Myocyte (in vitro differentiated cells): ENCODE measurements at regions not wholly inside any gene's neighbourhood (a gene's known extent, or its start where the extent isn't known, plus 50 kb on each side); places are given as distances from the start of the nearest gene placed in this dataset.
"Not testable (repeated sequence)": the region's sequence is repeated elsewhere in the genome, so short reads cannot be mapped to it uniquely, and the experiment has no call there.

Experiments used
- DNase-seq: peaks from one replicate; pipeline ENCODE4 v3.0.0-alpha.2; 2012; ENCODE audit warnings: low read depth

GRCh38 chr6:142633317-142633716 lies 311.7 kb downstream of the HIVEP2 start:
- no peak for DNase-seq

GRCh38 chr6:142635130-142635529 lies 309.8 kb downstream of the HIVEP2 start:
- no peak for DNase-seq

GRCh38 chr6:142637624-142638351 lies 307.2 kb downstream of the HIVEP2 start:
- no peak for DNase-seq

- DNase-seq: no peak
These were observed 302.3 kb downstream of the HIVEP2 start for GRCh38 chr6:142642651-142643050.

GRCh38 chr6:142644866-142645265 lies 300.1 kb downstream of the HIVEP2 start:
- DNase-seq: no peak

GRCh38 chr6:142645663-142646062 lies 299.3 kb downstream of the HIVEP2 start:
- no peak for DNase-seq

- no peak for DNase-seq
These were observed 297.4 kb downstream of the HIVEP2 start for GRCh38 chr6:142647449-142648035.

GRCh38 chr6:142648036-142648451 lies 296.9 kb downstream of the HIVEP2 start:
- no peak for DNase-seq

- no peak for DNase-seq
These were observed 296.4 kb downstream of the HIVEP2 start for GRCh38 chr6:142648526-142648925.

- DNase-seq: not testable (repeated sequence)
These were observed 295.3 kb downstream of the HIVEP2 start for GRCh38 chr6:142649438-142650234.

- DNase-seq: no peak
These were observed 293.6 kb downstream of the HIVEP2 start for GRCh38 chr6:142651384-142651783.

- no peak for DNase-seq
These were observed 291.1 kb downstream of the HIVEP2 start for GRCh38 chr6:142653710-142654420.

- DNase-seq: no peak
These were observed 285.3 kb downstream of the HIVEP2 start for GRCh38 chr6:142659661-142660060.

- DNase-seq: no peak
These were observed 279.6 kb downstream of the HIVEP2 start for GRCh38 chr6:142665393-142665792.

GRCh38 chr6:142666599-142667185 lies 278.3 kb downstream of the HIVEP2 start:
- DNase-seq: no peak

- no peak for DNase-seq
These were observed 275.3 kb downstream of the HIVEP2 start for GRCh38 chr6:142669471-142670351.

GRCh38 chr6:142671791-142672190 lies 273.2 kb downstream of the HIVEP2 start:
- DNase-seq: no peak

- no peak for DNase-seq
These were observed 269.5 kb downstream of the HIVEP2 start for GRCh38 chr6:142675517-142675916.

- DNase-seq: no peak
These were observed 268.9 kb downstream of the HIVEP2 start for GRCh38 chr6:142676027-142676443.

- no peak for DNase-seq
These were observed 268.3 kb downstream of the HIVEP2 start for GRCh38 chr6:142676647-142677192.
